GM18867 (cell line): ENCODE measurements at regions not wholly inside any gene's neighbourhood (a gene's known extent, or its start where the extent isn't known, plus 50 kb on each side); places are given as distances from the start of the nearest gene placed in this dataset.
A peak's percentile ranks its signal among the peaks of the same experiment; 100 is the strongest.
"Not testable (repeated sequence)": the region's sequence is repeated elsewhere in the genome, so short reads cannot be mapped to it uniquely, and the experiment has no call there.

Experiments used
- ATAC-seq: cut with Tn5 transposase; IDR thresholded peaks from one replicate; pipeline ENCODE4 v1.9.1; 2021; ENCODE audit warnings: mild to moderate bottlenecking, moderate library complexity; ENCODE audit not compliant: unreplicated experiment

DNA sequence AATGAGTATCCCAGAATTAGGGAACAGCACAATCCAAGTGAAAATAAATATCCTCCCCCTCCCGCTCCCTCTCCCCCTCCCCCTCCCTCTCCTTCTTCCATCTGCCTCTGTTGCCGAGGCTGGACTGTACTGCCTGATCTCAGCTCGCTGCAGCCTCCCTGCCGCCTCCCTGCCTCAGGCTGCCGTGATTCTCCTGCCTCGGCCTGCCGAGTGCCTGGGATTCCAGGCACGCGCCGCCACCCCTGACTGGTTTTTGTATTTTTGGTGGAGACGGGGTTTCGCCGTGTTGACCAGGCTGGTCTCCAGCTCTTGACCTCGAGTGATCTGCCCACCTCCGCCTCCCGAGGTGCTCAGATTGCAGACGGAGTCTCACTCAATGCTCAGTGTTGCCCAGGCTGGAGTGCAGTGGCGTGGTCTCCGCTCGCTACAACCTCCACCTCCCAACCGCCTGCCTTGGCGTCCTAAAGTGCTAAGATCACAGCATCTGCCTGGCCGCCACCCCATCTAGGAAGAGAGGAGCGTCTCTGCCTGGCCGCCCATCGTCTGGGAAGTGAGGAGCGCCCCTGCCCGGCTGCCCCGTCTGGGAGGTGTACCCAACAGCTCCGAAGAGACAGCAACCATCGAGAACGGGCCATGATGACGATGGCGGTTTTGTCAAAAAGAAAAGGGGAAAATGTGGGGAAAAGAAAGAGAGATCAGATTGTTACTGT, 178.9 kb upstream of the IPO5 start:
- not testable (repeated sequence) for ATAC-seq

DNA sequence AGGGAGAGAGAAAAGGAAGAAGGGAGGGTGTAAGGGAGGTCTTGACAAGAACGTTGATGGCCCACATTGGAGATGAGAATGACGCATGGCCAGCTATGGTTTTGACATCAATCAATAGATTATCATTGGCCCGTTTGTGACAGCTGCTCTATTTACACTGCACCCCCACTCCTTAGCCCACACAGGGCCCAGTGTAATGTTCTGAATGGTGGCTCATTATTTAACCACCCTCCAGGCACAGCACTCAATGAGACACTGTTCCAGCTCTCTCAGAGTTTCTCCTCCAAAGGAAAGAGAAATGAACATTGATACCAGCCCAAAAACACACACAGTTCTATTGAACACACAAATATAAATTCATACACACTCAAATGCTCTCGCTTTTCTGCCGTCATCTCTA, 173.0 kb upstream of the IPO5 start:
- ATAC-seq: no peak

DNA sequence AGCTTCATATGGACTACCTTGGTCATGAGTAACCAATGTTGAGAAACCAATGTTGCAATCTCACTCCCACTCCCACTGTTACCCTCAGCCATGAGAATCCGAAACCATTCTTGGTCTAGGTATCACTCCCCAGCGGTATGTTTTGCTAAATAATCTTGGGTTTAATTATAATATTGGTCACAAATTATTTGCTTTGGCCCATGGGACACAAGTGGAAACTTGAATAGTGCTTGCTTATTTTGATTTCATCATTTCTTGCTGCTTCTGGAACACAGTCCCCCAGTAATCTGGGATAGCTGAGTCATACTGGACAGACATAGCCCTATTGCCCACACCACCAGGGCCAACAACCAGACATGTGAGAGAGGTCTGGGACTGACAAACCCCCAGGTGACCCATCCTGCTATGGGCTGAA, 171.6 kb upstream of the IPO5 start:
- ATAC-seq: no peak

DNA sequence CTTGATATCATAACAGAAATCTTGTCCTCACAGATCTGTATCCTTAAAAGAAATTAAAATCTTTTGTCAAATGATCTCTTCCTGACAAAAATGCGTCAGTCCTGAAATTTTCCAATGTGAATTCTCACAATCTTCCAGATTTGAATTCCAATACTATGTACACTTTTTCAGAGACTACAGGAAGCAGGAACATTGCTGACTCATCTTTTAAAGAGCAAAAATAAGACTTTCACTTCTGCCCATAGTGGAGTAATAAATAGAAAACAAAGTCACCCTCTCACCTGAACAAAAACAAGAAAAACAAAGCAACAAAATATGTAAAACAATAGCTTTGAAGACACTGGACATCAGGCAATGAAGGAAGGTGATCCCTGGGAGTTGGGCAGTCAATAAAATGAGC, 167.0 kb upstream of the IPO5 start:
- no peak for ATAC-seq

DNA sequence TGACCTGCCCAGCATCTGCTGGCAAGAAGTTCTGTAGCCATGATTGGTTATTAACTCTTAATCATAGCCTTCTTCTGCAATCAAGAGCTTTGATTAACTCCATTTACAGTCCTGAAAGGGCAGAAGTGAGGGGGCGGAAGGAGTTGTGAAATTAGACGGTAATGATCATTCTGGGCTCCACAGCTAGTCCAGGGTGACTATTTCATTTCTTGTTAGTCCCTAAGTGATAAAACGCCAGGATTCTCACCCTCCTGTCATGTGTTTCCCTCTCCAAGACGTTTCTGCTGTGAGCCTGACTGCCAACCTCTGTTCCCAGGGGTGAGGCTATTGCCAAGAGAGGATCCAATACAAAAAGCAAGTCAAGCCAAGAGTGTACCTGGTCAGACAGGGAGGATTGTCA, 155.9 kb upstream of the IPO5 start:
- ATAC-seq: no peak

DNA sequence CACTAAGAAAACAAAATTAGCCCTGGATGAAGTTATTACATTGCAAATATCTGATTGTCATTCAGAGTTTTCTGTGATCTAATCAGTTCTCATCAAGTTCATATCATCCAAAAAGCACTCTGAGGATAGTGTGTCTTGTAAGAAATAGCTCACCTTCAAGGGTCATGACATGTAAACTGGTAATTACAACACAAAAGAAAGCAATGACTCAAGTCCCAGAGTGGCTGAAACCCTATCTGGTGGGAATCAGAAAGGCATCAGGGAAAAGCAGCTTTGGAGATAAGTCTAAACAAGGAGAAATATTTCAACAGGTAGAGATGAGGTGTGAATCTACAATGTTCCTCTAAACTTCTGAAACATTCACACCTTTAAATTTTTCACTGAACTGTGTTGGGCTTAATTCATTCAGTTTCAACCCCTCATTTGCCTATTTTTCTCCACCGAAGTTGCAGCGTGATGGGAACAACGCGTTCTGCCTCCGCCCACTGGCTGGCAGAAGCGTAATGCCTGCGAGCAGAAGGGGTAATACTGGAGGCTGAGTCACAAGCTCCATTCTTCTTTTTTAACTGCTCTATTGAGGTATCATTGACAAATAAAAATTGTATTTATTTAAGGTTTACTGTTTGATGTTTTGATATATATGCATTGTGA, 155.2 kb upstream of the IPO5 start:
- ATAC-seq: no peak

DNA sequence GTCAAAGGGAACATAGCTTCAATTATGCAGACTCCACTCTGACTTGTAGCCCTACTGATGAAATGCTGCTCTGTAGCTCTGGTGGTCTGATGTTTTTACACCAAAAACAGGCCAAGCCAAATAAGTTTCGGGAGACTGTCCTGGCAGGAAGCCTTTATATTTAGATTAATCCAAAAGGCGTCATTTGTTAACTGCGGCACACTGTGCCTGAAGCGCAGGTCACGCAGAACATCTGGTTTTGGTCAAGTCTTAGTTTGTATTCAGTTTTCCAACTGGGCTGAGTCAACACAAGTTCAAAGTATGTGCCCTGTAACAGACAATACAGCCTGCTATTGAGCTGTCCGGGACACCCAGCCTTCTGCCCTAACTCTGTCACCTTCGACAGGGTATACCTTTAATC, 154.6 kb upstream of the IPO5 start:
- no peak for ATAC-seq

DNA sequence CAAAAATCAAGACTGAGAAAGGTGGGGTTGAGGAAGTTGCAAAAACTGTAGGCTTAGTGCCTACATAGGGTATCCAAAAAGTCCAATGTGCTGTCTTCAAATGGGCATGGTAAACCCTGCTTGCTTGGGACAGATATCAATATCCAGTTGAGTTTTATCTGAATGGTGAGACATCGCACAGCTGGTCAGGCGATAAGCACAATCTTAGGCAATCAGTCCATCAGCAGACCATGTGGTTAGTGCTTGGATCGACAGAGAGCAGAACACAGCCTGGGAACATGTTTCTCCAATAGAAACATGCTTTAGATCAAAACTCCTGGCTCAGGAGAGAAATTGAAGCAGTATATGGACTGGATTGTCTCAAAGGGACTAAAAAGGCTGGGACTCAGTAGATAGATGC, 151.3 kb upstream of the IPO5 start:
- no peak for ATAC-seq

DNA sequence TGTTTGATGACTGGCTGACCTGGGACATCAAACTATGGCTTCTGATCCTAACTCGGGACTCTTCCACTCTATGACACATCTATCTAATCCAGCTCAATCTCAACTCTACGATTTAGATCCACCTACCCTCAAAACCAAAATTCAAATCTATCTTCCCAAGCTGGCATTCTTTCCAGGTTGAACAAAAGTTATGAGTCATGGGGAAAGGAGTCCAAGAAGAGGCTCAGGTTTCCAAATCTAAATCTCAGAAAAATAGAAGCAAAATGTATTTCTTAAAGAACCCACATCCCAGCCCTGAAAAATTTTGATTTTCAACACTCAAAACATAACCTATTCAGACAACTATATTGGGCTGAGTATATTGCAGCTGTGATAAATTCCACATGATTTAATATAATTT, 143.9 kb upstream of the IPO5 start:
- no peak for ATAC-seq

DNA sequence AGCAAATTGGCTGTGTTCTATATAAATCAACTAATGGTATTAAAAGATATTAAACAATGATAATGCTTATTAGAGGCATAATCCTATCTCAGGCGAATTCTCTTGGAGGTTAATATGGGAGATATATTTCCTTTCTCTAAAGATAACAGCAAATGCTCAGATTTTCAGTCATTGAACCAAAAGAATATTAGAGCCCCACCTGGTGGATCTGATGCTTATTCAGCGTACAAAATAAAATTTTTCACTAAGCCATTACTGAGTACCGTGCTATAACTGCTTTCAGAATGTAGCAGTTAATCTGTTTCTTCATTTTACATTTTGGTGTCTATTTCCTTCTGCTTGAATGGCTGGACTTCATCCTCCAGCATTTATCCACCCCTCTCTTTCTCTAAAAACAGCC, 143.3 kb upstream of the IPO5 start:
- ATAC-seq: no peak

DNA sequence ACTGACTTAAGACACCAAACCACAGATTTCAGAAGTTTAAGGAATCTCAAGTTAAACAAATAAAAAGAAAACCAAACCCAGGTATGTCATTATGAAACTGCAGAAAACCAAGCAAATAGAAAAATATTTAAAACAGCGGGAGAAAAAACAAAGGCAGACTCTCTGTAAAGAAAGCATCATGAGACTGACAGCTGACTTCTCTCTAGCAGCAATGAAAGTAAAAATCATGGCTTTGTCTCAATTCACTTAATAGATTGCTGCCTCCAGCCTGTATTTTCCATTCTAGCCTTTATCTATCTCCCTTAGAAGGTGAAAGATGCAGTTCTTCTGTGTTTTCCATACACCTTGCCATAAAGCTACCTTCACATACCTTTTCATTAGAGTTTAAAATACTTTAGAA, 131.1 kb upstream of the IPO5 start:
- no peak for ATAC-seq

DNA sequence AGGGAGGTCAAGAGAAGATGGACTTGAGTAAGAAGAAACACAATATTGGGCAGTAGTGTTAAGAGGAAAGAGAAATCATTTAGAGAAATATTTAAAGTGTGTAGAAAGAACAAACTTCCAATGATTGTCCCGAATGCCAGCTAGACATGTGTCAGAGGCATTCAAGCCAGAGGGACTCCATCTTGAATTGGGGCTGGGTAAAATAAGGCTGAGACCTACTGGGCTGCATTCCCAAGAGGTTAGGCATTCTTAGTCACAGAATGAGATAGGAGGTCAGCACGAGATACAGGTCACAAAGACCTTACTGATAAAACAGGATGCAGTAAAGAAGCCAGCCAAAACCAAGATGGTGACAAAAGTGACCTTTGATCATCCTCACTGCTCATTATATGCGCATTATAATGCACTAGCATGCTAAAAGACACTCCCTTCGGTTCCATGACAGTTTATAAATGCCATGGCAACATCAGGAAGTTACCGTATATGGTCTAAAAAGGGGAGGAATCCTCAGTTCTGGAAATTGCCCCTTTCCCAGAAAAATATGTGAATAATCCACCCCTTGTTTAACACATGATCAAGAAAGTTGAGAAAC, 127.0 kb upstream of the IPO5 start:
- ATAC-seq: no peak

DNA sequence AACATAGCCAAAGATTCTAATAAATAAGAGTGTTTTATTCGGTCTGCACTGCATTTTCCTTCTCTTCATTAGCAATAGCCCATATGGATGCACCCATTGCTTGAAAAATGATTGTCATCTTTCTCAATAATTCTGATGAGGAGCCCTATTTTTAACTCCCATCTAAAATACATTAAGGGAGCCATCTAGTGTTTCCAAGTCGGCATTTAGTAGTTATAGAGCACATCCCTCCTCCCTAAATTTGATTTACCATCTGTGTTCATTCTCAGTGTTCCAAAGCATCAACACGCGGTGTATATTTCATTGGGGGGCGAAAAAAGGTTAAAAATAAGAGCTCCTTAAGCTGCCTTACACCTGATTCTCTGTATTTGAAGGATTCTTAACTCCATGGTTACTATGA, 119.2 kb upstream of the IPO5 start:
- ATAC-seq: no peak

DNA sequence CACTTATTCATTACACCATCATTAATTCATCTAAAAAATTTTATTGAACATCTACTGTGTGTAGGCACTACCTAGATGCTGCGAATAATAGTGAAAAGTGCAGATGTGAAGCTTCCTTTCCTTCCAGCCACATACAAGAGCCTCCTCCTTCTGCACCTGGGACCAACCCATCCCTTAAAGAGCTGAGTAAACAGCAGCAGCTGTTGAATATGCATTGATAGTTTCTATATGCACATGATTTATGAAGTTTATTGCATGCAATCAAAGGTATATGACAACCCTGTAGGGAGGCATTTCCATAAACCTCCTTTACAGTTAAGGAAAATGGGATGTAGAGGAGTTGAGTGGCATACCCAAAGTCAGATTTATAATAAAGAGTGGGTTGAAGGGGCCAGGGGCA, 110.3 kb upstream of the IPO5 start:
- no peak for ATAC-seq

DNA sequence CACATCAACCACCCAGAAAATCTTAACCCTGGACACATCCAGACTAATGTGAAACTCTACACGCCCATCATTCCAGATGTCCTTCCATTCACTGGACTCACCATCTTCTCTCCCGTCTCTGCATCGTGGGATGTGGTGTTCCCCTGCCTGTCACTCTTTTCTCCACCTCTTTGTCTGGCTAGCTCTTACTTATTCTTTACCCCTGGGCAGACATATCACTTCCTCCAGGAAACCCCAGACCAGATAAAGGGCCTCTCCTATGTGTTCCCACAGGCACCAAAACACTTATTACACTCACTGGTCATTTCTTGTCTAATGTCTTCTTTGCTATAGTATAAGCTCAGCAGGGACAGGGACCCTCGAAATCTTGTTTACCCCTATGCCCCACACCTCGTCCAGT, 109.3 kb upstream of the IPO5 start:
- ATAC-seq: no peak

DNA sequence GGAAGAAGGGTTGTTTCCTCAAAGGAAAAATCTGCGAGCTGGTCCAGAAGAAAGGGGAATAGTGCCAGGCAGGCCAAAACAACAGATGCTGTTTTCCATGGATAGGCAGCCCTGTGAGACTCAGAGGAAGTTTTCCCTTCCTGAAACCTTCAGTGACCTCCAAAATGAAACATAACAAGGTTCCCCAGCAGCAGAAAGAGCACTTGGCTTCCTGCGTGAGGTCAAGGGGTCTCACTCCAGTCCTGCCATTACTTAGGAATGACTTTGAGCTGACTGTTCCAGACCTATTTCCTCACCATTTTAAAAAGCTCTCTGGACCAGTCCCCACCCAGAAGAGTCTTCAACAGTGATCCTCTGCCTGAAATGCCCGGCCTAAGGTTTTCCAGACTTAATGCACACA, 104.6 kb upstream of the IPO5 start:
- ATAC-seq: no peak

DNA sequence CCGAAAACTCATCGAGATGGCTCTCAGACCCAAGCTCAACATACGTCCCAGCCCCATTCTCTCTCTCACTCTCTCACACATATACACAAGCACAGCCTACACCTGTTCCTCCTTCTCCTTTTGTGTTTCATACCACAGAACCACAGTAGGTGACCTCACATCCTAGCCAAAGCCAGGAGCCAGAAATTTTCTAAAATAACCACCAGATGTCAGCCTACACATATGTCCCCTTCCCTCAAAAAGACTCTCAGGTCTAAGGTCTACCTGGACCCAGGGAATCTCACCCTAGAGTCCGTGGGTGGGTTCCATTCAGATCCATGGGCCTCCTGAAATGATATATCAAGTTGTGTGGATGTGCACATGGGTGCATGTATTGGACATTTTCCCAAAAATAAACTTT, 104.2 kb upstream of the IPO5 start:
- peak; percentile 91 for ATAC-seq

DNA sequence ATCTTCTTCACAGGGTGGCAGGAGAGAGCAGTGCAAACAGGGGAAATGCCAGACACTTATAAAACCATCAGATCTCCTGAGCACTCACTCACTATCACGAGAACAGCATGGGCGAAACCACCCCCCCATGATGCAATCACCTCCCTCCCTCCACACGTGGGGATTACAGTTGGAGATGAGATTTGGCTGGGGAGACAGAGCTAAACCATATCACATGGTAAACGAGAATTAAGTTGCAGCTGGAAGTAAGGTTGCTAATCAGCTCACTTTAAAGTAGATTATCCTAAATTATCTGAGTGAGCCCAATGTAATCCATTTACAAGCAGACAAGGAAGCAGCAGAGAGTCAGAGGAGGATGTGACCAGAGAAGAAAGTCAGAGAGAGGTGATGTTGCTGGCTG, 102.2 kb upstream of the IPO5 start:
- ATAC-seq: no peak

DNA sequence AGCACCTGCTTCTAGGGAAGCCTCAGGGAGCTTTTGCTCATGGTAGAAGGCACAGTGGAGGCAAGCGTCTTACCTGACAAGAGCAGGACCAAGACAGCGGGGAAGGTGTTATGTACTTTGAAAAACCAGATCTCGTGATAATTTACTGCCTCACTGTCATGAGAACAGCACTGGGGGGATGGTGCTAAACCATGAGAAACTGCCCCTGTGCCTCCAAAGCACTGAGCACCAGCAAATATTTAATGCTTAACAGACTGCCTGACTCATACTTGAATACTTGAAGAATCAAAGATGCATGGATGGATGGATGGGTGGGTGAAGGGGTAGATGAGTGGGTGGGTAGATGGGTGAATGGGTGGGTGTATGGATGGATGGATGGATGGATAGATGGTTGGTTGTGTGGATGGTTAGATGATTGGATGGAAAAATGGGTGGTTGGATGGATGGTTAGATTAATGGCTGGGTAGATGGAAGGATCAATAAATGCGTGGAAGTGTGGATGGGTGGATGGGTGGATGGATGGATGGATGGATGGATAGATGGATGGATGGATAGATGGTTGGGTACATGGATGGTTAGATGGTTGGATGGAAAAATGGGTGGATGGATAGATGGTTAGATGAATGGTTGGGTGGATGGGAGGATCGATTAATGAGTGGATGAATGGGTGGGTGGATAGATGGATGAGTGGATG, 101.1 kb upstream of the IPO5 start:
- ATAC-seq: no peak

DNA sequence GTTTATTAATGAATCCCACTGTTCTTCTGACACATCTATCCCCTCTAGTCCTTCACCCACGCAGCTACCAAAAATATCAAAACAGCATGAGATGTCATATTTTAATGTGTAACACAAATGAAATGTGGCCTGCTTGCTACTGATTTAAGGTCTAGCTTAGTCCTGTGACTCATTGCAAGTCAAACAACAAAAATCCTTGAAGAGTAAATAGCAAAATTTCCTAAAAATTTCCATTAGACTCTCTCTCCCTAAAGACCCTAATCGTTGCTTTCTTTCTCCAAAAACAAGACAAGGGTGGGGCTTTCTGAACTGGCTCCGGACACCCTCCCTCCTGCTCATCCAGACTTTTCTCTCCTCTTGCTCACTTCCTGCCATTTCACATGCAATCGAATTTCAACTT, 99.9 kb upstream of the IPO5 start:
- ATAC-seq: no peak

DNA sequence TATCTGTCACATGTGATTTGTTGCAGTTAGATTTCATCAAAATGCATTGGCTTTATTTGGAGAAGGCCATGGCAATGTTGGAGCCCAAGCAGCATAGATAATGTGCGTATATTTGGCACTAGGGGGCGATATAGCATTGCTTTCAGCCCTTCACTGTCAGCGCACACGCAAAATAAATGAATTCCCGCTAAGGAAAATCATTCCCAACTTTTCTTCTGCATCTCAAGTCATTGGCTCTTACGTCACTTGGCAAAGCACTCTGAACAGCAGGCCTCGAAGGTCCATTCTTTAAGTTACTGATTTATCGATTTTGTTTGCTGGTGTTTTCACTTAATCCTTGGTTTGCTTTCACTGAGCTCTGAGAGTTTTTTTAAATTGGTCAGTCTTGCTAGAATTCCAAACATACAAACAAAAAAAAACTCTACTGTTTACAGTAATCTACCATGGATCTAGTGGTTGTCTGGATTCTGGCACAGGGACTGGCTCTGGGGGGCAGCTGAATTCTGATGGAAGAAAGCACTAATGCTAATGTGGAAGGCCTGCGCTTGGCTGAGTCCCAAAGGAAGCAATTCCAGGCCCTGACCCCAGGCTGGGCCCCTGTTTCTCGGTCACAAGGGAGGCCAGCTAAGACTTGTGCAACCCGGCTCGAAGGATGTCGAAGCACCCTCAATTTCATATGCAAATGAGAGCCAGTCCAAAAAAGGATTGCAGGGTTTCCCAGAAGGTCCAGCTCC, 97.7 kb upstream of the IPO5 start:
- peak; percentile 60 for ATAC-seq
